ENCODE measurements at regions not wholly inside any gene's neighbourhood (a gene's known extent, or its start where the extent isn't known, plus 50 kb on each side); places are given as distances from the start of the nearest gene placed in this dataset.

DNA sequence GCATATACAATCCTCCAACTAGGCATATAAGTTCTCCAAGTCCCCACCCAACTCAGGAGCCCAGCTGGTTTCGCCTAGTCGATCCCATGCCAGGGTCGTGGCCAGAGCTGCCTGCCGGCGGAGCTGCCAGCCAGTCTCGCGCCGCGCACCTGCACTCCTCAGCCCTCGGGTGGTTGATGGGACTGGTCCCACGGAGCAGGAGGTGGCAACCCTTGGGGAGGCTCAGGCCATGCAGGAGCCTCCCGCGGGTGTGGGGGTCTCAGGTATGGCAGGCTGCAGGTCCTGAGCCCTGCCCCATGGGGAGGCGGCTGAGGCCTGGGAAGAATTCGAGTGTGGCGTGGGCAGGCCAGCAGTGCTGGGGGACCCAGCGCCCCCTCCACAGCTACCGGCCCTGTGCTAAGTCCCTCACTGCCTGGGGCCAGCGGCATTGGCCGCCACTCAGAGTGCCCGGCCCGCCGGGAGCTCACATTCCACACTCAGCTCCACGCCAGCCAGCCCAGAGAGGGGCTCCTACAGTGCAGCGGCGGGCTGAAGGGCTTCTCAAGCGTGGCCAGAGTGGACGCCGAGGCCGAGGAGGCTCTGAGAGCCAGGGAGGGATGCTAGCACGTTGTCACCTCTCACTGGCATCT, 1086.4 kb upstream of the PCDH10 start:
- Histone ChIP-seq H3K4me3 (replicated peaks; ENCODE audit: insufficient read depth, low read length) (no peak overlapping the region), H3K27me3 (ENCODE audit: insufficient read depth, poor library complexity, severe bottlenecking) (no peaks in the 10 kb centered on the region), H3K27ac (replicated peaks) (no peak overlapping the region)
- TF ChIP-seq REST (IDR thresholded peaks at IDR 0.05; ENCODE audit: insufficient replicate concordance, low read depth): no peak
- no peak for TF ChIP-seq POLR2AphosphoS5 (IDR thresholded peaks at IDR 0.05; ENCODE audit: low read depth)
- TF ChIP-seq GABPA (IDR thresholded peaks at IDR 0.05; ENCODE audit: low read depth): no peak
- TF ChIP-seq SPI1 (IDR thresholded peaks at IDR 0.05; ENCODE audit: borderline replicate concordance, low read depth): no peak
- TF ChIP-seq, protein P1, sequence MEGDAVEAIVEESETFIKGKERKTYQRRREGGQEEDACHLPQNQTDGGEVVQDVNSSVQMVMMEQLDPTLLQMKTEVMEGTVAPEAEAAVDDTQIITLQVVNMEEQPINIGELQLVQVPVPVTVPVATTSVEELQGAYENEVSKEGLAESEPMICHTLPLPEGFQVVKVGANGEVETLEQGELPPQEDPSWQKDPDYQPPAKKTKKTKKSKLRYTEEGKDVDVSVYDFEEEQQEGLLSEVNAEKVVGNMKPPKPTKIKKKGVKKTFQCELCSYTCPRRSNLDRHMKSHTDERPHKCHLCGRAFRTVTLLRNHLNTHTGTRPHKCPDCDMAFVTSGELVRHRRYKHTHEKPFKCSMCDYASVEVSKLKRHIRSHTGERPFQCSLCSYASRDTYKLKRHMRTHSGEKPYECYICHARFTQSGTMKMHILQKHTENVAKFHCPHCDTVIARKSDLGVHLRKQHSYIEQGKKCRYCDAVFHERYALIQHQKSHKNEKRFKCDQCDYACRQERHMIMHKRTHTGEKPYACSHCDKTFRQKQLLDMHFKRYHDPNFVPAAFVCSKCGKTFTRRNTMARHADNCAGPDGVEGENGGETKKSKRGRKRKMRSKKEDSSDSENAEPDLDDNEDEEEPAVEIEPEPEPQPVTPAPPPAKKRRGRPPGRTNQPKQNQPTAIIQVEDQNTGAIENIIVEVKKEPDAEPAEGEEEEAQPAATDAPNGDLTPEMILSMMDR (IDR thresholded peaks at IDR 0.05; ENCODE audit: insufficient read depth, low read length): no peak
- no peak for DNase-seq (ENCODE audit: low read depth in 1 of 2, low spot score in 1 of 2)

DNA sequence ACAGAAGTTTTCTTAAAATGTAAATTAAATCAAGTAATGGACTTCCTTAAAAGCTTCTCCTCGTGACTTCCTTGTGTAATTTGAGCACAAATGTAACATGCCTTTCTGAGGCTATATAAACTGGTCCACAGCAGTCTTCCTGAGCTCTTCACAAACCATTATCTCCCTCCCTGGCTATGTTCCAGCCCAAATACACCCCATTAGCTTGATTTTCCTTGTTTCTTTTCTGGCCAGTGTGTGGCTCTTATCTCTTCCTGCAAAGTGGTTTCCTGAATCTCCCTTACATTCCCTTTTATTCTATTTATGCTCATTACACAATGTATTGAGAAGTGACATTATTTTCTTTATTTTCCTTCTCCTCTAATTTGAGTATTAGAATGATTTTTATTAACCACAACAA, 1085.3 kb upstream of the PCDH10 start:
- Histone ChIP-seq H3K27ac (replicated peaks) (no peak overlapping the region), H3K27me3 (ENCODE audit: insufficient read depth, poor library complexity, severe bottlenecking) (no peaks in the 10 kb centered on the region), H3K4me3 (replicated peaks; ENCODE audit: insufficient read depth, low read length) (no peak overlapping the region)
- TF ChIP-seq REST (IDR thresholded peaks at IDR 0.05; ENCODE audit: insufficient replicate concordance, low read depth) (no peak), POLR2AphosphoS5 (IDR thresholded peaks at IDR 0.05; ENCODE audit: low read depth) (no peak), SPI1 (IDR thresholded peaks at IDR 0.05; ENCODE audit: borderline replicate concordance, low read depth) (peak; percentile 23; the same call in 1 of the 2 replicates), GABPA (IDR thresholded peaks at IDR 0.05; ENCODE audit: low read depth) (no peak)
- TF ChIP-seq, protein P1 (IDR thresholded peaks at IDR 0.05; ENCODE audit: insufficient read depth, low read length): no peak
- no peak for DNase-seq (ENCODE audit: low read depth in 1 of 2, low spot score in 1 of 2)

GRCh38 chr4:132065940-132066495, 1083.1 kb upstream of the PCDH10 start:
- TF ChIP-seq POLR2AphosphoS5 (IDR thresholded peaks at IDR 0.05; ENCODE audit: low read depth) (no peak), SPI1 (IDR thresholded peaks at IDR 0.05; ENCODE audit: borderline replicate concordance, low read depth) (no peak), REST (IDR thresholded peaks at IDR 0.05; ENCODE audit: insufficient replicate concordance, low read depth) (no peak), GABPA (IDR thresholded peaks at IDR 0.05; ENCODE audit: low read depth) (no peak)
- TF ChIP-seq, protein P1 (IDR thresholded peaks at IDR 0.05; ENCODE audit: insufficient read depth, low read length): no peak
- Histone ChIP-seq H3K27ac (replicated peaks) (no peak overlapping the region), H3K27me3 (ENCODE audit: insufficient read depth, poor library complexity, severe bottlenecking) (no peaks in the 10 kb centered on the region), H3K4me3 (replicated peaks; ENCODE audit: insufficient read depth, low read length) (no peak overlapping the region)
- no peak for DNase-seq (ENCODE audit: low read depth in 1 of 2, low spot score in 1 of 2)
